PC-3 (cell line): ENCODE measurements at regions not wholly inside any gene's neighbourhood (a gene's known extent, or its start where the extent isn't known, plus 50 kb on each side); places are given as distances from the start of the nearest gene placed in this dataset.

Experiments
- ATAC-seq: fragments of 200-7000 bp; cut with Tn5 transposase; 2 replicates; pipeline ENCODE4 v1.9.1; 2020; ENCODE audit warnings: mild to moderate bottlenecking, moderate library complexity
- BruUV-seq: library from RNA; stranded (reverse); fragments of 400-500 nt; replicated peaks from 2 replicates; lab custom pipeline; 2021; lab: Mats Ljungman, UMichigan
- CTCF ChIA-PET: fragments of 300-600 bp; sonication (Branson Sonifier 250); formaldehyde crosslinking; loops from one replicate; lab custom pipeline; 2022; ENCODE audit warnings: antibody characterized with exemption; lab: Charles Lee
- POLR2A ChIA-PET: fragments of 300-600 bp; sonication (Branson Sonifier 250); formaldehyde crosslinking; loops from one replicate; lab custom pipeline; 2022; ENCODE audit warnings: antibody characterized with exemption; ENCODE audit not compliant: unreplicated experiment; lab: Charles Lee
- DNase-seq: peaks from one replicate; pipeline ENCODE4 v3.0.0-alpha.2; 2015
- H2AFZ ChIP-seq: fragments of 300-600 bp; sonication (generic); 2 replicates; pipeline ENCODE4 v1.6.0; 2016; ENCODE audit warnings: antibody characterized with exemption, low read length
- H3F3A ChIP-seq: fragments of 300-600 bp; sonication (generic); one replicate; pipeline ENCODE4 v1.6.0; 2017; ENCODE audit warnings: antibody characterized with exemption, low read length, control low read depth, mild to moderate bottlenecking; ENCODE audit not compliant: unreplicated experiment
- H3K27ac ChIP-seq: fragments of 300-600 bp; sonication (generic); 2 replicates; pipeline ENCODE4 v1.5.1; 2016; ENCODE audit warnings: mild to moderate bottlenecking, low read length
- H3K27me3 ChIP-seq: fragments of 300-600 bp; sonication (generic); 2 replicates; pipeline ENCODE4 v1.6.1; 2016; ENCODE audit warnings: low read length, mixed read lengths
- H3K36me3 ChIP-seq: fragments of 300-600 bp; sonication (generic); 2 replicates; pipeline ENCODE4 v1.6.1; 2016; ENCODE audit warnings: low read depth, mixed run types, low read length, mixed read lengths
- H3K4me1 ChIP-seq: fragments of 300-600 bp; sonication (generic); 2 replicates; pipeline ENCODE4 v1.5.1; 2016; ENCODE audit warnings: low read length; ENCODE audit not compliant: insufficient read depth
- H3K4me2 ChIP-seq: fragments of 300-600 bp; sonication (generic); 2 replicates; pipeline ENCODE4 v1.6.0; 2016; ENCODE audit warnings: low read length
- H3K4me3 ChIP-seq: fragments of 300-600 bp; sonication (generic); 2 replicates; pipeline ENCODE4 v1.5.1; 2016; ENCODE audit warnings: mild to moderate bottlenecking, low read length, mixed read lengths
- H3K79me2 ChIP-seq: fragments of 300-600 bp; sonication (generic); 2 replicates; pipeline ENCODE4 v1.6.1; 2017; ENCODE audit warnings: low read length, mixed read lengths
- H3K9ac ChIP-seq: fragments of 300-600 bp; sonication (generic); 2 replicates; pipeline ENCODE4 v1.6.0; 2016; ENCODE audit warnings: mild to moderate bottlenecking, low read length
- H3K9me2 ChIP-seq: fragments of 300-600 bp; sonication (generic); replicated peaks from 2 replicates; pipeline ENCODE4 v1.6.1; 2016; ENCODE audit warnings: mixed run types, low read length, mixed read lengths
- H3K9me3 ChIP-seq: fragments of 300-600 bp; sonication (generic); 2 replicates; pipeline ENCODE4 v1.6.1; 2016; ENCODE audit warnings: low read length, mixed read lengths
- H4K20me1 ChIP-seq: fragments of 300-600 bp; sonication (generic); 2 replicates; pipeline ENCODE4 v1.6.1; 2016; ENCODE audit warnings: low read length, mixed read lengths
- CTCF ChIP-seq: fragments of 300-600 bp; sonication (generic); conservative IDR thresholded peaks from 2 replicates; pipeline ENCODE4 v1.5.1; 2017; ENCODE audit warnings: antibody characterized with exemption, low read depth, mild to moderate bottlenecking, low read length
- EZH2 ChIP-seq: fragments of 300-600 bp; sonication (generic); IDR thresholded peaks from one replicate; pipeline ENCODE4 v1.6.1; 2017; ENCODE audit warnings: antibody characterized with exemption, mild to moderate bottlenecking, low read length; ENCODE audit not compliant: unreplicated experiment
- EZH2phosphoT487 ChIP-seq: fragments of 300-600 bp; sonication (generic); IDR thresholded peaks from 2 replicates; pipeline ENCODE4 v1.6.1; 2018; ENCODE audit warnings: mild to moderate bottlenecking, antibody characterized with exemption, low read length, borderline replicate concordance
- intact Hi-C: fragments of 100-400 bp; cut with micrococcal nuclease; formaldehyde crosslinking; loops from 2 replicates; pipeline ENCODE4 v1.9.0; 2023

- BruUV-seq: no TSS peak
- Histone ChIP-seq H3K9ac (no peak overlapping the region), H4K20me1 (no peaks in the 10 kb centered on the region), H3K4me2 (no peak overlapping the region), H3K27ac (no peak overlapping the region), H3F3A (no peaks in the 10 kb centered on the region), H3K36me3 (no peaks in the 10 kb centered on the region), H3K79me2 (no peaks in the 10 kb centered on the region), H3K9me2 (no peaks in the 10 kb centered on the region), H3K27me3 (peaks cover 3% of the 10 kb centered on the region; the same call in 1 of the 2 replicates), H2AFZ (no peak overlapping the region), H3K9me3 (no peaks in the 10 kb centered on the region), H3K4me1 (no peaks in the 10 kb centered on the region), H3K4me3 (no peak overlapping the region)
- intact Hi-C loops: no loop called here
- TF ChIP-seq EZH2 (no peak), CTCF (no peak), EZH2phosphoT487 (no peak)
- ChIA-PET CTCF (no interaction called here), POLR2A (no interaction called here)
- ATAC-seq: no peak
- DNase-seq: no peak
Observed at GRCh38 chr2:164178835-164179465, 442.3 kb downstream of the GRB14 start.

GRCh38 chr2:164164602-164165001, 428.8 kb upstream of the FIGN start:
- no peak overlapping the region for H3K9ac ChIP-seq
- no peak for TF ChIP-seq EZH2phosphoT487
- no peak for TF ChIP-seq CTCF
- no peak for TF ChIP-seq EZH2
- no peaks in the 10 kb centered on the region for H4K20me1 ChIP-seq
- no peak overlapping the region for H3K4me3 ChIP-seq
- H3K4me2 ChIP-seq: no peak overlapping the region
- intact Hi-C loops: no loop called here
- H3K9me2 ChIP-seq: no peaks in the 10 kb centered on the region
- no peaks in the 10 kb centered on the region for H3F3A ChIP-seq
- no peak for ATAC-seq
- no peak overlapping the region for H2AFZ ChIP-seq
- H3K27me3 ChIP-seq: peaks cover 37% of the 10 kb centered on the region
- no TSS peak for BruUV-seq
- no peak overlapping the region for H3K27ac ChIP-seq
- no peak for DNase-seq
- POLR2A ChIA-PET: no interaction called here
- H3K36me3 ChIP-seq: no peaks in the 10 kb centered on the region
- H3K79me2 ChIP-seq: no peaks in the 10 kb centered on the region
- no peaks in the 10 kb centered on the region for H3K9me3 ChIP-seq
- CTCF ChIA-PET: no interaction called here
- no peaks in the 10 kb centered on the region for H3K4me1 ChIP-seq

DNA sequence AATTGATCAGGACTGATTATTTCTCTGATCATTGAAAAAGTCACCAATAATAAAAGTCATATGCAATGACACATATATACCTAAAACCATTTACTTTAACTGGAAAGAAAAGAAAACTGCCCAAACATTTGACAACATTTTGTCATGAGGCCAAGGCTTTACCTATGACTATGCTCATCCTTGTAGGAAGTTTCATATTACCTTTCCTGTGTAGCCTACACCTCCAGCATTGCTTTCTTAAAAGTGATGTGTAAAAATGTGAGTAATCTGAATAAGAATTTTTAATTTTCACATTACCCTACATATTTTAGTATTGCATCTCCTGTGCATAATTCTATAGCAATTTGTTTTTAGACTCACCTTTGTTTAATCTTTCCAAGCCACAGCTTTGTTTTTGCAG, 419.8 kb upstream of the FIGN start:
- H3K4me1 ChIP-seq: no peaks in the 10 kb centered on the region
- H3K36me3 ChIP-seq: no peaks in the 10 kb centered on the region
- no peak overlapping the region for H3K9ac ChIP-seq
- ChIA-PET CTCF (no interaction called here), POLR2A (no interaction called here)
- H3K27me3 ChIP-seq: peaks cover 12% of the 10 kb centered on the region
- ATAC-seq (no peak), DNase-seq (no peak)
- no peak overlapping the region for H3K27ac ChIP-seq
- no peaks in the 10 kb centered on the region for H3K9me2 ChIP-seq
- TF ChIP-seq CTCF: no peak
- TF ChIP-seq EZH2: no peak
- TF ChIP-seq EZH2phosphoT487: no peak
- H4K20me1 ChIP-seq: no peaks in the 10 kb centered on the region
- H3F3A ChIP-seq: no peaks in the 10 kb centered on the region
- intact Hi-C loops: no loop called here
- BruUV-seq: no TSS peak
- no peaks in the 10 kb centered on the region for H3K9me3 ChIP-seq
- no peak overlapping the region for H2AFZ ChIP-seq
- H3K4me3 ChIP-seq: no peak overlapping the region
- no peaks in the 10 kb centered on the region for H3K79me2 ChIP-seq
- no peak overlapping the region for H3K4me2 ChIP-seq
